GM23248 (cell line): ENCODE measurements at regions not wholly inside any gene's neighbourhood (a gene's known extent, or its start where the extent isn't known, plus 50 kb on each side); places are given as distances from the start of the nearest gene placed in this dataset.

Experiments used
- DNase-seq: peaks from one replicate; pipeline ENCODE4 v3.0.0-alpha.2; 2015
- H2AFZ ChIP-seq: fragments of 200-600 bp; sonication (generic); 2 replicates; pipeline ENCODE4 v1.6.1; 2016; ENCODE audit warnings: antibody characterized with exemption
- H3F3A ChIP-seq: fragments of 200-600 bp; sonication (generic); 2 replicates; pipeline ENCODE4 v1.6.1; 2016; ENCODE audit warnings: mild to moderate bottlenecking, antibody characterized with exemption, mixed run types; ENCODE audit not compliant: insufficient read depth
- H3K27ac ChIP-seq: fragments of 200-600 bp; sonication (generic); 2 replicates; pipeline ENCODE4 v1.5.1; 2016; ENCODE audit warnings: mild to moderate bottlenecking
- H3K27me3 ChIP-seq: fragments of 200-600 bp; sonication (generic); replicated peaks from 2 replicates; pipeline ENCODE4 v1.6.1; 2016; ENCODE audit warnings: mild to moderate bottlenecking; ENCODE audit not compliant: insufficient read depth
- H3K36me3 ChIP-seq: fragments of 200-600 bp; sonication (generic); 2 replicates; pipeline ENCODE4 v1.6.1; 2016; ENCODE audit warnings: low read depth, mild to moderate bottlenecking
- H3K4me1 ChIP-seq: fragments of 200-600 bp; sonication (generic); 2 replicates; pipeline ENCODE4 v1.6.1; 2016; ENCODE audit warnings: mild to moderate bottlenecking; ENCODE audit not compliant: insufficient read depth
- H3K4me2 ChIP-seq: fragments of 200-600 bp; sonication (generic); one replicate; pipeline ENCODE4 v1.6.1; 2016; ENCODE audit warnings: mild to moderate bottlenecking; ENCODE audit not compliant: unreplicated experiment
- H3K4me3 ChIP-seq: fragments of 200-600 bp; sonication (generic); 2 replicates; pipeline ENCODE4 v1.5.1; 2016; ENCODE audit warnings: mild to moderate bottlenecking
- H3K79me2 ChIP-seq: fragments of 200-600 bp; sonication (generic); 2 replicates; pipeline ENCODE4 v1.6.1; 2016; ENCODE audit warnings: mild to moderate bottlenecking; ENCODE audit not compliant: insufficient read depth
- H3K9ac ChIP-seq: fragments of 200-600 bp; sonication (generic); 2 replicates; pipeline ENCODE4 v1.6.1; 2016; ENCODE audit warnings: mild to moderate bottlenecking
- H3K9me2 ChIP-seq: fragments of 200-600 bp; sonication (generic); 2 replicates; pipeline ENCODE4 v1.6.1; 2016; ENCODE audit warnings: mixed run types, mild to moderate bottlenecking, moderate library complexity; ENCODE audit not compliant: insufficient read depth
- H3K9me3 ChIP-seq: fragments of 200-600 bp; sonication (generic); one replicate; pipeline ENCODE4 v1.6.1; 2017; ENCODE audit warnings: low read depth
- H4K20me1 ChIP-seq: fragments of 200-600 bp; sonication (generic); 2 replicates; pipeline ENCODE4 v1.6.0; 2016; ENCODE audit not compliant: insufficient read depth
- EZH2 ChIP-seq: fragments of 200-600 bp; sonication (generic); IDR thresholded peaks from 2 replicates; pipeline ENCODE4 v1.6.1; 2018; ENCODE audit warnings: antibody characterized with exemption, mild to moderate bottlenecking; ENCODE audit not compliant: insufficient read depth, poor library complexity, severe bottlenecking
- EZH2phosphoT487 ChIP-seq: fragments of 200-600 bp; sonication (generic); IDR thresholded peaks from 2 replicates; pipeline ENCODE4 v1.6.1; 2018; ENCODE audit warnings: antibody characterized with exemption, moderate library complexity, mild to moderate bottlenecking, low read depth; ENCODE audit not compliant: insufficient read depth
- WGBS, 2 experiments: methylation state at CpG; one replicate each; pipeline ENCODE4 v1.1.6; 2015 to 2017; ENCODE audit warnings: low lambda C conversion rate in 2 of 2, low coverage in 1 of 2; ENCODE audit errors: missing lambda C conversion rate in 2 of 2; 5-methylcytosine and 5-hydroxymethylcytosine counted together
- in situ Hi-C: fragments of 300-500 bp; cut with MboI; formaldehyde crosslinking; loops from 2 replicates; pipeline ENCODE4 v1.15.0; 2020

DNA sequence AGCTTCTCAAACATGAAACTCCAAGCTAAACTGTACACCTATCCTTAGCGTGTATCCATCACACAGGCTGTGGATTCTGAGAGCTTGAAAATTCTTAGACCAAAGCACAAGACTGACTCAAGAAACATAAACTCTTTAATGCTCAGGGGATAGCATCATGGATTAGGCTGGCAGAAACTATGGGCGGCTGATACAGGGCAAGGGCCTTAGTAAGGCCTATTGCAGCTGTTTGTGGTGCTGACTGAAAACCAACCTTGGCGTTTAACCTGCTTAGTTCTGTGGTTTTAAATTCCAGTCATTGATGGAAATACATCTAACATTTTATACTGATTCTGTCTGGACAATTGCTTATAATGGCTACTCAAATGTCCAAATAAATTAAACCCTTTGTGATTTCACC lies 183.7 kb downstream of the TLR4 start:
- H3K79me2 ChIP-seq: no peaks in the 10 kb centered on the region
- H3K9ac ChIP-seq: no peak overlapping the region
- no peaks in the 10 kb centered on the region for H3K9me3 ChIP-seq
- WGBS, 2 experiments: 54 to 63% methylated on average over 3 of the region's 3 CpGs
- DNase-seq: no peak
- H3K27ac ChIP-seq: no peak overlapping the region
- no peak overlapping the region for H3K4me2 ChIP-seq
- H3F3A ChIP-seq: no peaks in the 10 kb centered on the region
- H3K27me3 ChIP-seq: no peaks in the 10 kb centered on the region
- in situ Hi-C loops: no loop called here
- TF ChIP-seq EZH2phosphoT487: no peak
- no peak for TF ChIP-seq EZH2
- no peaks in the 10 kb centered on the region for H3K4me1 ChIP-seq
- H3K36me3 ChIP-seq: no peaks in the 10 kb centered on the region
- no peaks in the 10 kb centered on the region for H3K9me2 ChIP-seq
- no peak overlapping the region for H2AFZ ChIP-seq
- H4K20me1 ChIP-seq: no peaks in the 10 kb centered on the region
- no peak overlapping the region for H3K4me3 ChIP-seq

DNA sequence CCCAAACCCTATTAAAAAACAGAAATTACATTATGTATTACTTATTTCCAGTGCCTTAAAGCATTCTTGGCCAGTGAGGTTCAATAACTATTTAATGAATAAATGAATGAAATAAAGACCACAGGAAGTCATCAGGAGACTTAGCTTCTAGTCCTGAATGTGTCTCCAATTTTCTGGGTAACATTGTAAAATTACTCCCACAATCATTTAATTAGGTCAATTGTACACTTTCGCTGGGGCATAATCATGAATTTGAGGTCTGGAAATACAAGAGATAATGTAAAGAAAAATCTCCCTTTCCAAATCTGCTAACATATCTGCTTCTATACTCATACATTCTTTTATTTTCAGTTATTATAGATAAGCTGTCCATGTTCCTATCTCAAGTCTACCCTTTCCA lies 199.2 kb downstream of the TLR4 start:
- H3K4me2 ChIP-seq: no peak overlapping the region
- H3K27ac ChIP-seq: no peak overlapping the region
- H3K9me2 ChIP-seq: no peaks in the 10 kb centered on the region
- in situ Hi-C loops: no loop called here
- 35 to 51% methylated on average over 1 of the region's 1 CpG for WGBS, 2 experiments
- H3K36me3 ChIP-seq: no peaks in the 10 kb centered on the region
- no peak overlapping the region for H3K9ac ChIP-seq
- H3K27me3 ChIP-seq: no peaks in the 10 kb centered on the region
- DNase-seq: no peak
- no peaks in the 10 kb centered on the region for H3K79me2 ChIP-seq
- H3K4me1 ChIP-seq: no peaks in the 10 kb centered on the region
- TF ChIP-seq EZH2: no peak
- no peak for TF ChIP-seq EZH2phosphoT487
- no peaks in the 10 kb centered on the region for H3F3A ChIP-seq
- H4K20me1 ChIP-seq: no peaks in the 10 kb centered on the region
- no peaks in the 10 kb centered on the region for H3K9me3 ChIP-seq
- no peak overlapping the region for H2AFZ ChIP-seq
- H3K4me3 ChIP-seq: no peak overlapping the region

DNA sequence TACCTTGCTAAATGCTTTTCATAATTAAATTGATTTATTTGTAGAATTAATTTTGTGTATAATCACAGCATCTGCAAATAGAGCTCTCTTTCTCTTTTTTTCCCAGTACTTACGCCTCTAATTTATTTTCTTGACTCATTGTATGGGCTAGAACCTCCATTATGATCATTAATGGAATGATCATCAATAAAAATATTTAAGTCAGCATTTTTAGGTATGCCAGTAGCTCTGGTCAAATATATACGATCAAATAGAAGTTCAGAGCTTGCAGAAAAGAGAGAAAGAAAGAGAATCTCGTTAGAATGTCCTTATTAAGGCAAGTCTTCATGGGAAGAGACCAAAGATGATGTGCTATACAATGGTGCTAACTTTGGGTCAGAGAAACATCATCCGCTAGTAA lies 202.6 kb downstream of the TLR4 start:
- H3K79me2 ChIP-seq: no peaks in the 10 kb centered on the region
- H3K9me3 ChIP-seq: peaks cover 3% of the 10 kb centered on the region
- WGBS, 2 experiments: 20% methylated on average over 4 of the region's 4 CpGs
- H3K4me3 ChIP-seq: no peak overlapping the region
- TF ChIP-seq EZH2 (no peak), EZH2phosphoT487 (no peak)
- no peak overlapping the region for H3K4me2 ChIP-seq
- in situ Hi-C loops: no loop called here
- H3K4me1 ChIP-seq: no peaks in the 10 kb centered on the region
- H3K9me2 ChIP-seq: no peaks in the 10 kb centered on the region
- no peaks in the 10 kb centered on the region for H3F3A ChIP-seq
- no peak overlapping the region for H2AFZ ChIP-seq
- no peaks in the 10 kb centered on the region for H3K36me3 ChIP-seq
- H3K27me3 ChIP-seq: no peaks in the 10 kb centered on the region
- H3K9ac ChIP-seq: no peak overlapping the region
- DNase-seq: no peak
- H3K27ac ChIP-seq: no peak overlapping the region
- no peaks in the 10 kb centered on the region for H4K20me1 ChIP-seq

DNA sequence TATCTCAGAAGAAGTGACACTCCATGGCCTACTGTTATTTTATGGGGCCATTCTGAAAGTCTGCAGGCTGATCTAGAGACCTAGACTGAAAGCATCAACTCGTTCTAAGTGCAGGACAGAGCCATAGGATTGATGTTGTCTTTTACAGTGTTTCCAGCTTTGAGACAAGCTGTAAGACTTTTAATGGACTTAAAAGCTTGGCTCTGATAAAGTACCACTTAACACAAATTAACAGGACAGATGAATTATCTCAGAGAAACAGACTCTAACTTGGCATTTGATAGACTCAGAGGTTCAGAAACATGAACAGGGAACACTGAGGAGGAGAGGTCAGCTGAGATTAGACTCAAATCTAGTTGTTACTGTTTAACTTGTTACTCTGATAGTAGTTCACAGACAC lies 203.2 kb downstream of the TLR4 start:
- DNase-seq: no peak
- TF ChIP-seq EZH2phosphoT487 (no peak), EZH2 (no peak)
- peaks cover 3% of the 10 kb centered on the region for H3K9me3 ChIP-seq

DNA sequence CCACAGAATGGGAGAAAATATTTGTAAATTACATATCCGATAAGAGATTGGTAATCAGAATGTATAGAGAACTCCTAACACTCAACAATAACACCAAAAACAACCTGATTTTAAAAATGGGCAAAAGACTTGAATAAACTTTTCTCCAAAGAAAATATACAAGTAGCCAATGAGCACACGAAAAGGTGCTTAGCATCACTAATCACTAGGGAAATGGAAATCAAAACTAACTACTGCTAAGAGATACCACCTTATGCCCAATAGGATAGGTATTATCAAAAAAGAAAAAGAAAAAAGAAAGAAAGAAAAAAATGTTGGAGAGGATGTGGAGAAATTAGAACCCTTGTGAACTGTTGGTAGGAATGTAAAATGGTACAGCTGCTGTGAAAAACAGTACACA lies 212.1 kb downstream of the TLR4 start:
- Histone ChIP-seq H3K4me2 (no peak overlapping the region), H3K9ac (no peak overlapping the region), H3K79me2 (no peaks in the 10 kb centered on the region), H3F3A (no peaks in the 10 kb centered on the region), H2AFZ (no peak overlapping the region), H3K9me3 (peaks cover 3% of the 10 kb centered on the region), H3K4me1 (no peaks in the 10 kb centered on the region), H3K27me3 (no peaks in the 10 kb centered on the region), H3K9me2 (no peaks in the 10 kb centered on the region), H3K4me3 (no peak overlapping the region), H4K20me1 (no peaks in the 10 kb centered on the region), H3K27ac (no peak overlapping the region), H3K36me3 (no peaks in the 10 kb centered on the region)
- in situ Hi-C loops: no loop called here
- TF ChIP-seq EZH2: no peak
- no peak for TF ChIP-seq EZH2phosphoT487
- 32 to 39% methylated on average over 2 of the region's 2 CpGs for WGBS, 2 experiments
- no peak for DNase-seq

More for the DNA sequence above, 203.2 kb downstream of the TLR4 start:
- Histone ChIP-seq H3K79me2 (no peaks in the 10 kb centered on the region), H3K4me2 (no peak overlapping the region), H3K27ac (no peak overlapping the region), H3K4me1 (no peaks in the 10 kb centered on the region), H4K20me1 (no peaks in the 10 kb centered on the region), H3K9ac (no peak overlapping the region), H3K36me3 (no peaks in the 10 kb centered on the region), H3K27me3 (no peaks in the 10 kb centered on the region), H3K9me2 (no peaks in the 10 kb centered on the region), H3F3A (no peaks in the 10 kb centered on the region), H3K4me3 (no peak overlapping the region), H2AFZ (no peak overlapping the region)
- WGBS, 2 experiments: 4 to 14% methylated on average over 1 of the region's 1 CpG
- in situ Hi-C loops: no loop called here
